Gastrocnemius medialis (tissue), 4 donors: ENCODE measurements at regions not wholly inside any gene's neighbourhood (a gene's known extent, or its start where the extent isn't known, plus 50 kb on each side); places are given as distances from the start of the nearest gene placed in this dataset.
"Not testable (repeated sequence)": the region's sequence is repeated elsewhere in the genome, so short reads cannot be mapped to it uniquely, and the experiment has no call there.

Source experiments
- POLR2A ChIP-seq, 2 donors: fragments of 450-650 bp; IDR thresholded peaks; one replicate each; pipeline ENCODE4 v1.6.1; 2017; ENCODE audit warnings: antibody characterized with exemption in 2 of 2, mild to moderate bottlenecking in 2 of 2, moderate library complexity in 2 of 2
- TF ChIP-seq, protein P1 (sequence below), 5 experiments: fragments of 450-650 bp in 3 of 5; fragments of 200-600 bp in 2 of 5; sonication (generic) in 2 of 5; IDR thresholded peaks in 4 of 5; conservative IDR thresholded peaks in 1 of 5; 1 replicate in 4 of 5; 2 replicates in 1 of 5; pipeline ENCODE4 v1.5.1; 2016 to 2019; ENCODE audit warnings: antibody characterized with exemption in 5 of 5, mild to moderate bottlenecking in 3 of 5, moderate library complexity in 3 of 5

GRCh38 chr16:21543151-21543836, 56.1 kb upstream of the METTL9 start:
- TF ChIP-seq, protein P1, sequence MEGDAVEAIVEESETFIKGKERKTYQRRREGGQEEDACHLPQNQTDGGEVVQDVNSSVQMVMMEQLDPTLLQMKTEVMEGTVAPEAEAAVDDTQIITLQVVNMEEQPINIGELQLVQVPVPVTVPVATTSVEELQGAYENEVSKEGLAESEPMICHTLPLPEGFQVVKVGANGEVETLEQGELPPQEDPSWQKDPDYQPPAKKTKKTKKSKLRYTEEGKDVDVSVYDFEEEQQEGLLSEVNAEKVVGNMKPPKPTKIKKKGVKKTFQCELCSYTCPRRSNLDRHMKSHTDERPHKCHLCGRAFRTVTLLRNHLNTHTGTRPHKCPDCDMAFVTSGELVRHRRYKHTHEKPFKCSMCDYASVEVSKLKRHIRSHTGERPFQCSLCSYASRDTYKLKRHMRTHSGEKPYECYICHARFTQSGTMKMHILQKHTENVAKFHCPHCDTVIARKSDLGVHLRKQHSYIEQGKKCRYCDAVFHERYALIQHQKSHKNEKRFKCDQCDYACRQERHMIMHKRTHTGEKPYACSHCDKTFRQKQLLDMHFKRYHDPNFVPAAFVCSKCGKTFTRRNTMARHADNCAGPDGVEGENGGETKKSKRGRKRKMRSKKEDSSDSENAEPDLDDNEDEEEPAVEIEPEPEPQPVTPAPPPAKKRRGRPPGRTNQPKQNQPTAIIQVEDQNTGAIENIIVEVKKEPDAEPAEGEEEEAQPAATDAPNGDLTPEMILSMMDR (IDR thresholded peaks at IDR 0.05 in 4 of 5, conservative IDR thresholded peaks at IDR 0.05 in 1 of 5): not testable (repeated sequence)
- TF ChIP-seq POLR2A (IDR thresholded peaks at IDR 0.05): not testable (repeated sequence)
